Neural cell (in vitro differentiated cells): ENCODE measurements at regions not wholly inside any gene's neighbourhood (a gene's known extent, or its start where the extent isn't known, plus 50 kb on each side); places are given as distances from the start of the nearest gene placed in this dataset.

Experiments used
- CTCF ChIP-seq: fragments of 450-650 bp; IDR thresholded peaks from 2 replicates; pipeline ENCODE4 v1.5.1; 2014; ENCODE audit warnings: antibody characterized with exemption, mild to moderate bottlenecking, moderate library complexity; ENCODE audit not compliant: poor library complexity, severe bottlenecking
- EZH2 ChIP-seq: fragments of 200-600, 300-800 bp; shearing (Covaris generic), sonication (generic); IDR thresholded peaks from 2 replicates; pipeline ENCODE4 v1.6.1; 2014; ENCODE audit warnings: antibody characterized with exemption, low read length, borderline replicate concordance, mild to moderate bottlenecking; ENCODE audit not compliant: insufficient read depth, poor library complexity, severe bottlenecking
- SMC3 ChIP-seq: fragments of 450-650 bp; conservative IDR thresholded peaks from 2 replicates; pipeline ENCODE4 v1.6.1; 2014; ENCODE audit warnings: antibody characterized with exemption, mild to moderate bottlenecking, moderate library complexity; ENCODE audit not compliant: poor library complexity

GRCh38 chr6:112603726-112604125 lies 256.6 kb downstream of the RFPL4B start:
- TF ChIP-seq EZH2 (no peak), CTCF (no peak), SMC3 (no peak)
